ENCODE measurements at regions not wholly inside any gene's neighbourhood (a gene's known extent, or its start where the extent isn't known, plus 50 kb on each side); places are given as distances from the start of the nearest gene placed in this dataset.
"Not testable (repeated sequence)": the region's sequence is repeated elsewhere in the genome, so short reads cannot be mapped to it uniquely, and the experiment has no call there.

DNA sequence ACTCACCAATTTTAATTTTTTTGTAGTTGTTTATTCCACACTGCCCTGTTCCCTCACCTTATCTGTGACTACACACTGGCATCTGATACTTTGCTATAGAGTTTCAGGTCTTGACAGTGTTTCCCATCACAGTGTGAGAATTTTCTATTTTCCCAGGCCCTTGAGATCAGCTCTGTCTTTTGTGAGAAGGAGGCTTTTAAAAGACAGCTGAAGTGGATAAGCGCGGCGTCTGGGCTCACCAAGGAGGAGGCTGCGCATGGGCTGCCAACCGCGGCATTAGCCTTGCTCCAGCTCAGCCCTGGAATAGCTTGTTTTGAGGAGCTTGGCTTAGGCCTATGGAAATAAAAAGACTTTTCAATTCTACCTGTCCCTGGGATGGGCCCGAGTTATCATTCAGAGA is 181.3 kb downstream of the RMST start:
- Mint-ChIP-seq H3K27me3 (ENCODE audit: unreplicated experiment) (no peaks in the 10 kb centered on the region), H3K4me3 (ENCODE audit: unreplicated experiment) (no peak overlapping the region), H3K9me3 (ENCODE audit: unreplicated experiment) (no peaks in the 10 kb centered on the region), H3K36me3 (ENCODE audit: unreplicated experiment) (no peaks in the 10 kb centered on the region), H3K27ac (ENCODE audit: unreplicated experiment) (no peak overlapping the region), H3K4me1 (ENCODE audit: low read depth, unreplicated experiment) (no peaks in the 10 kb centered on the region)
- DNase-seq: no peak
- TF ChIP-seq, protein P1, sequence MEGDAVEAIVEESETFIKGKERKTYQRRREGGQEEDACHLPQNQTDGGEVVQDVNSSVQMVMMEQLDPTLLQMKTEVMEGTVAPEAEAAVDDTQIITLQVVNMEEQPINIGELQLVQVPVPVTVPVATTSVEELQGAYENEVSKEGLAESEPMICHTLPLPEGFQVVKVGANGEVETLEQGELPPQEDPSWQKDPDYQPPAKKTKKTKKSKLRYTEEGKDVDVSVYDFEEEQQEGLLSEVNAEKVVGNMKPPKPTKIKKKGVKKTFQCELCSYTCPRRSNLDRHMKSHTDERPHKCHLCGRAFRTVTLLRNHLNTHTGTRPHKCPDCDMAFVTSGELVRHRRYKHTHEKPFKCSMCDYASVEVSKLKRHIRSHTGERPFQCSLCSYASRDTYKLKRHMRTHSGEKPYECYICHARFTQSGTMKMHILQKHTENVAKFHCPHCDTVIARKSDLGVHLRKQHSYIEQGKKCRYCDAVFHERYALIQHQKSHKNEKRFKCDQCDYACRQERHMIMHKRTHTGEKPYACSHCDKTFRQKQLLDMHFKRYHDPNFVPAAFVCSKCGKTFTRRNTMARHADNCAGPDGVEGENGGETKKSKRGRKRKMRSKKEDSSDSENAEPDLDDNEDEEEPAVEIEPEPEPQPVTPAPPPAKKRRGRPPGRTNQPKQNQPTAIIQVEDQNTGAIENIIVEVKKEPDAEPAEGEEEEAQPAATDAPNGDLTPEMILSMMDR (IDR thresholded peaks at IDR 0.05; ENCODE audit: partially characterized antibody, unreplicated experiment): no peak

DNA sequence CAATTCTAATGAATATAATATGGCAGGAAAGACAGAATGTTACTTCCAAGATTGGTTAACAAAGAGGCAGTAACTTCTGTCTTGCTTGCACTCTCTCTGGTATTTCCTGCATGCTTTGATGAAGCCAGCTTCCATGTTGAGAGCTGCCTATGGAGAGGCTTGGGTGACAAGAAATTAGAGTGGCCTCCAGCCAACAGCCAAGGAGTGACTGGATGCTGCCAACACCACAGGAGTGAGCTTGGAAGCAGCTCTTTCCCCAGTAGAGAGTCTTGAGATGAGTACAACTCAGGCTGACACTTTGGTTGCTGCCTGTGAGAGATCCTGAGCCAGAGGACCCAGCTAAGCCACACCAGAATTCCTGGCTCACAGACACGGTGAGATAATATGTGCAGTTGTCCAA is 183.1 kb downstream of the RMST start:
- Mint-ChIP-seq H3K27me3 (ENCODE audit: unreplicated experiment) (no peaks in the 10 kb centered on the region), H3K9me3 (ENCODE audit: unreplicated experiment) (no peaks in the 10 kb centered on the region), H3K27ac (ENCODE audit: unreplicated experiment) (no peak overlapping the region), H3K36me3 (ENCODE audit: unreplicated experiment) (no peaks in the 10 kb centered on the region), H3K4me3 (ENCODE audit: unreplicated experiment) (no peak overlapping the region), H3K4me1 (ENCODE audit: low read depth, unreplicated experiment) (no peaks in the 10 kb centered on the region)
- TF ChIP-seq, protein P1 (IDR thresholded peaks at IDR 0.05; ENCODE audit: partially characterized antibody, unreplicated experiment): no peak
- no peak for DNase-seq

DNA sequence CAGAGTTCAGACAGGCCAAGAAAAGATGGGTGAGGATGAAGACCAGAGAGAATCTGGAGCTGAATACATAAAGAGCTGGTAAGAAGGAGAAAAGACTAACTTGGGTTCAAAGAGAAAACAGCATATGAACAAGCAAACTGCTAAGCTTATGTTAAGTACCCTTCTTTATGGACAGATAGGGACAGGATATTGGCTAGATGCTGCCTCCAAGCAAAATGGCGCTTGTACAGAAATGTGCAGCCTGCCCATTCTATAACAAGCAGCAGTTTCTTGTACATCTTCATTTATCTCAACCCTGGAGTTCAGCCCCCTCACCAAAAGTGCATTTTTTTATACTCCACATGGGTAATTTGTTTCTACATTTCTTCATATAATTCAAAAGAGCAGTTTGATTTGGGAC is 184.5 kb downstream of the RMST start:
- H3K4me1 Mint-ChIP-seq (ENCODE audit: low read depth, unreplicated experiment): no peaks in the 10 kb centered on the region
- H3K9me3 Mint-ChIP-seq (ENCODE audit: unreplicated experiment): no peaks in the 10 kb centered on the region
- DNase-seq: no peak
- no peaks in the 10 kb centered on the region for H3K27me3 Mint-ChIP-seq (ENCODE audit: unreplicated experiment)
- no peak overlapping the region for H3K27ac Mint-ChIP-seq (ENCODE audit: unreplicated experiment)
- no peaks in the 10 kb centered on the region for H3K36me3 Mint-ChIP-seq (ENCODE audit: unreplicated experiment)
- TF ChIP-seq, protein P1 (IDR thresholded peaks at IDR 0.05; ENCODE audit: partially characterized antibody, unreplicated experiment): no peak
- no peak overlapping the region for H3K4me3 Mint-ChIP-seq (ENCODE audit: unreplicated experiment)

DNA sequence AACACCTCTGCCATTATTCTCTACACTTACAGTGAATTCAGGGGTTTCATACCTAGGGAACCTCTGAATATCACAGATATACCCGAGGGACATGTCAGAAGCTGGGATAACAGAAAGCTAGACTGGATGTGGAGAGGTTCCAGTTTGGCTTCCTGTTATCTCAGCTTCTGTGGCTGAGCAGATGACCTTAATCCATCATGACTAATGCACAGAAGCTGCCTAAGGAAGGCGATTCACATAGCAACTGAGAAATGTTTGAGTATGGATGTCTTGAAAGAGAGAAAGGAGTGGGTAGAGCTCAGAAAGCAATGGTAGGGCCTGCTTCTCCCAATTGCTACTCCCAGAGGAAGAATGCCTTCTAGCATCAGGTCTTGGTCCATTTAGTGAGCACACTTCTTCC is 187.6 kb downstream of the RMST start:
- Mint-ChIP-seq H3K36me3 (ENCODE audit: unreplicated experiment) (peaks cover 3% of the 10 kb centered on the region), H3K27ac (ENCODE audit: unreplicated experiment) (no peak overlapping the region), H3K4me3 (ENCODE audit: unreplicated experiment) (no peak overlapping the region), H3K4me1 (ENCODE audit: low read depth, unreplicated experiment) (no peaks in the 10 kb centered on the region), H3K27me3 (ENCODE audit: unreplicated experiment) (no peaks in the 10 kb centered on the region), H3K9me3 (ENCODE audit: unreplicated experiment) (peaks cover 2% of the 10 kb centered on the region)
- DNase-seq: no peak
- TF ChIP-seq, protein P1 (IDR thresholded peaks at IDR 0.05; ENCODE audit: partially characterized antibody, unreplicated experiment): no peak

DNA sequence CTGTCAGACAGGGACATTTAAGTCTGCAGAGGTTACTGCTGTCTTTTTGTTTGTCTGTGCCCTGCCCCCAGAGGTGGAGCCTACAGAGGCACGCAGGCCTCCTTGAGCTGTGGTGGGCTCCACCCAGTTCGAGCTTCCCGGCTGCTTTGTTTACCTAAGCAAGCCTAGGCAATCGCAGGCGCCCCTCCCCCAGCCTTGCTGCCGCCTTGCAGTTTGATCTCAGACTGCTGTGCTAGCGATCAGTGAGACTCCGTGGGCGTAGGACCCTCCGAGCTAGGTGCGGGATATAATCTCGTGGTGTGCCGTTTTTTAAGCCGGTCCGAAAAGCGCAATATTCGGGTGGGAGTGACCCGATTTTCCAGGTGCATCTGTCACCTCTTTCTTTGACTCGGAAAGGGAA is 193.9 kb downstream of the RMST start:
- DNase-seq; H3K36me3 Mint-ChIP-seq (ENCODE audit: unreplicated experiment); H3K4me1 Mint-ChIP-seq (ENCODE audit: low read depth, unreplicated experiment); H3K9me3 Mint-ChIP-seq (ENCODE audit: unreplicated experiment); H3K27me3 Mint-ChIP-seq (ENCODE audit: unreplicated experiment); H3K4me3 Mint-ChIP-seq (ENCODE audit: unreplicated experiment); H3K27ac Mint-ChIP-seq (ENCODE audit: unreplicated experiment): not testable (repeated sequence)

Data from glutamatergic neuron (in vitro differentiated cells).